GM21390 (cell line): ENCODE measurements at regions not wholly inside any gene's neighbourhood (a gene's known extent, or its start where the extent isn't known, plus 50 kb on each side); places are given as distances from the start of the nearest gene placed in this dataset.
"Not testable (repeated sequence)": the region's sequence is repeated elsewhere in the genome, so short reads cannot be mapped to it uniquely, and the experiment has no call there.

Source experiments
- ATAC-seq: cut with Tn5 transposase; IDR thresholded peaks from one replicate; pipeline ENCODE4 v1.9.1; 2021; ENCODE audit not compliant: unreplicated experiment

- ATAC-seq, result no peak
Observed at GRCh38 chr4:1589098-1589497, 95.0 kb downstream of the FAM53A start.

- ATAC-seq, result no peak
Observed at GRCh38 chr4:1588306-1588705, 95.8 kb downstream of the FAM53A start.

- ATAC-seq, result no peak
Observed at GRCh38 chr4:1584498-1584897, 99.6 kb downstream of the FAM53A start.

GRCh38 chr4:1583859-1584258 lies 100.3 kb downstream of the FAM53A start:
- no peak for ATAC-seq

- no peak for ATAC-seq
Observed at GRCh38 chr4:1583051-1583785, 100.9 kb downstream of the FAM53A start.

GRCh38 chr4:1582227-1582626 lies 101.9 kb downstream of the FAM53A start:
- ATAC-seq, result no peak

GRCh38 chr4:1581164-1581894 lies 102.8 kb downstream of the FAM53A start:
- ATAC-seq, result peak; percentile 56

GRCh38 chr4:1580692-1581012 lies 103.5 kb downstream of the FAM53A start:
- not testable (repeated sequence) for ATAC-seq

- peak; percentile 44 for ATAC-seq
Observed at GRCh38 chr4:1579901-1580691, 104.0 kb downstream of the FAM53A start.

GRCh38 chr4:1579001-1579900 lies 104.9 kb downstream of the FAM53A start:
- ATAC-seq, result no peak

GRCh38 chr4:1578251-1578773 lies 105.8 kb downstream of the FAM53A start:
- no peak for ATAC-seq

- no peak for ATAC-seq
Observed at GRCh38 chr4:1577822-1578217, 106.3 kb downstream of the FAM53A start.

GRCh38 chr4:1576961-1577821 lies 106.9 kb downstream of the FAM53A start:
- ATAC-seq, result no peak

GRCh38 chr4:1576304-1576960 lies 107.7 kb downstream of the FAM53A start:
- ATAC-seq, result no peak

- no peak for ATAC-seq
Observed at GRCh38 chr4:1575418-1576303, 108.5 kb downstream of the FAM53A start.

- ATAC-seq, result no peak
Observed at GRCh38 chr4:1574601-1575417, 109.3 kb downstream of the FAM53A start.

- ATAC-seq, result no peak
Observed at GRCh38 chr4:1573830-1574459, 110.2 kb downstream of the FAM53A start.
